ENCODE measurements at regions not wholly inside any gene's neighbourhood (a gene's known extent, or its start where the extent isn't known, plus 50 kb on each side); places are given as distances from the start of the nearest gene placed in this dataset.
"Not testable (repeated sequence)": the region's sequence is repeated elsewhere in the genome, so short reads cannot be mapped to it uniquely, and the experiment has no call there.

GRCh38 chr5:57429513-57430120 is 53.0 kb downstream of the ACTBL2 start:
- Mint-ChIP-seq H3K4me1 (peaks cover 17% of the 10 kb centered on the region), H3K4me3 (no peak overlapping the region), H3K27ac (peak overlapping the region in 2 of 3 experiments; percentile 39 to 73), H3K36me3 (ENCODE audit: low read depth) (no peaks in the 10 kb centered on the region), H3K27me3 (ENCODE audit: low read depth) (no peaks in the 10 kb centered on the region), H3K9me3 (peaks cover 13% of the 10 kb centered on the region)
- TF ChIP-seq CTCF (IDR thresholded peaks at IDR 0.05; ENCODE audit: unreplicated experiment in 3 of 3): no peak

DNA sequence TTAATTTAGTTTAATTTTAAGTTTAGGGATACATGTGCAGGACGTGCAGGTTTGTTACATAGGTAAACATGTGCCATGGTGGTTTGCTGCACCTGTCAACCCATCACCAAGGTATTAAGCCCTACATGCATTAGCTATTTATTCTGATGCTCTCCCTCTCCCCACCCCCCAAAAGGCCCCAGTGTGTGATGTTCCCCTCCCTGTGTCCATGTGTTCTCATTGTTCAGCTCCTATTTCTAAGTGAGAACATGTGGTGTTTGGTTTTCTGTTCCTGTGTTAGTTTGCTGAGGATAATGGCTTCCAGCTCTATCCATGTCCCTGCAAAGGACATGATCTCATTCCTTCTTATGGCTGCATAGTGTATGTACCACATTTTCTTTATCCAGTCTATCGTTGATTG is 53.6 kb downstream of the ACTBL2 start:
- not testable (repeated sequence) for H3K4me3 Mint-ChIP-seq; H3K36me3 Mint-ChIP-seq (ENCODE audit: low read depth); H3K27me3 Mint-ChIP-seq (ENCODE audit: low read depth)
- Mint-ChIP-seq H3K27ac (peak overlapping the region in 2 of 3 experiments; percentile 39 to 73), H3K4me1 (peaks cover 17% of the 10 kb centered on the region), H3K9me3 (peaks cover 13% of the 10 kb centered on the region)

DNA sequence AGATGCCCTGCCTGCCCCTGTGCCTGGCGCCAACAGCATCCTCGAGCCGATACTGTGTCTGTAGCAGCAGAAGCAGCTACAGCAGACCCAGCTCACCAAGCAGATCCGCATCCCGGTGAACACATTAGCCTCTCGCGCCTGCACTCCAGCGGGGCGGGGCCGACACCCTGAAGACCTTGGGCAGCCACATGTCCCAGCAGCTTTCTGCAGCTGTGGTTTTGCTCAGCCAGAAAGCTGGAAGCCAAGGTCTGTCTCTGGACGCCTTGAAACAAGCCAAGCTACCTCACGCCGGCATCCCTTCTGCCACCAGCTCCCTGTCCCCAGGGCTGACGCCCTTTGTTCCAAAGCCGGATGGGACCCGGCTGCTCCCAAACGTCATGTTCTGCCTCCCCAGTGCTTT is 59.6 kb downstream of the ACTBL2 start:
- Mint-ChIP-seq H3K4me3 (no peak overlapping the region), H3K27me3 (ENCODE audit: low read depth) (peaks cover 4% of the 10 kb centered on the region), H3K9me3 (peaks cover 10% of the 10 kb centered on the region), H3K36me3 (ENCODE audit: low read depth) (no peaks in the 10 kb centered on the region), H3K4me1 (peaks cover 11% of the 10 kb centered on the region), H3K27ac (no peak overlapping the region)
- no peak for TF ChIP-seq CTCF (IDR thresholded peaks at IDR 0.05; ENCODE audit: unreplicated experiment in 3 of 3)

- Mint-ChIP-seq H3K27ac (peak overlapping the region in 2 of 3 experiments; percentile 2 to 9), H3K9me3 (peaks cover 7% of the 10 kb centered on the region), H3K4me3 (no peak overlapping the region), H3K36me3 (ENCODE audit: low read depth) (no peaks in the 10 kb centered on the region), H3K27me3 (ENCODE audit: low read depth) (peaks cover 4% of the 10 kb centered on the region), H3K4me1 (peaks cover 9% of the 10 kb centered on the region)
- no peak for TF ChIP-seq CTCF (IDR thresholded peaks at IDR 0.05; ENCODE audit: unreplicated experiment in 3 of 3)
Measured at GRCh38 chr5:57422341-57422740, 60.3 kb downstream of the ACTBL2 start.

GRCh38 chr5:57420801-57421200 is 61.8 kb downstream of the ACTBL2 start:
- H3K27ac Mint-ChIP-seq: peak overlapping the region in 1 of 3 experiments; percentile 16
- peaks cover 4% of the 10 kb centered on the region for H3K27me3 Mint-ChIP-seq (ENCODE audit: low read depth)
- no peaks in the 10 kb centered on the region for H3K36me3 Mint-ChIP-seq (ENCODE audit: low read depth)
- peaks cover 1% of the 10 kb centered on the region for H3K9me3 Mint-ChIP-seq
- no peak for TF ChIP-seq CTCF (IDR thresholded peaks at IDR 0.05; ENCODE audit: unreplicated experiment in 3 of 3)
- H3K4me3 Mint-ChIP-seq: no peak overlapping the region
- peaks cover 20% of the 10 kb centered on the region for H3K4me1 Mint-ChIP-seq

- Mint-ChIP-seq H3K27ac (no peak overlapping the region), H3K36me3 (ENCODE audit: low read depth) (no peaks in the 10 kb centered on the region), H3K4me3 (no peak overlapping the region), H3K4me1 (peaks cover 23% of the 10 kb centered on the region), H3K9me3 (no peaks in the 10 kb centered on the region), H3K27me3 (ENCODE audit: low read depth) (peaks cover 4% of the 10 kb centered on the region)
- no peak for TF ChIP-seq CTCF (IDR thresholded peaks at IDR 0.05; ENCODE audit: unreplicated experiment in 3 of 3)
Measured at GRCh38 chr5:57417971-57418370, 64.6 kb downstream of the ACTBL2 start.

Data from nephron (organoid).